NCI-H2196 treated with DMSO at 0.1 percent for 48 hours (cell line): ENCODE measurements at regions not wholly inside any gene's neighbourhood (a gene's known extent, or its start where the extent isn't known, plus 50 kb on each side); places are given as distances from the start of the nearest gene placed in this dataset.

ENCODE experiments used
- DNase-seq: peaks from one replicate; lab custom pipeline; 2025; ENCODE audit not compliant: unreplicated experiment; lab: John Stamatoyannopoulos, UW

DNA sequence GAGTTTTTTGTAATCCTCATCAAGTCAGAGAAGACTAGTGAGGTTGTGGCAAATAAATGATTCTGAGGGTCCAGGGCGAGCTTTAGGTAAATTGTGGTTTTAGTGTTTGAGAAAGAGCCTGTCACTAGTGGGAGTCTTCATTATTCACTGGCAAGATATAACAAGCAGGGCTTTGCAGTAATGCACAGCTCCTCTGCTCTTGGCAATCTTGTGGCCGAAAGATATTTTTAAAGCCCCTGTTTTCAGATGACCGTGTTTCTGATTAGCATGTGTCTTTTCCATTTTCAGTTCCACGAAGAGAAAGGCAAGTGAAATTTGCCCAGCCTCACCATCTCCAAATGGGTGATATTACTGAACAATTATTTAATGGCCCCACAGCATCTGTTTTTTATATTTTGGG lies 154.0 kb upstream of the BCL6 start:
- no peak for DNase-seq

DNA sequence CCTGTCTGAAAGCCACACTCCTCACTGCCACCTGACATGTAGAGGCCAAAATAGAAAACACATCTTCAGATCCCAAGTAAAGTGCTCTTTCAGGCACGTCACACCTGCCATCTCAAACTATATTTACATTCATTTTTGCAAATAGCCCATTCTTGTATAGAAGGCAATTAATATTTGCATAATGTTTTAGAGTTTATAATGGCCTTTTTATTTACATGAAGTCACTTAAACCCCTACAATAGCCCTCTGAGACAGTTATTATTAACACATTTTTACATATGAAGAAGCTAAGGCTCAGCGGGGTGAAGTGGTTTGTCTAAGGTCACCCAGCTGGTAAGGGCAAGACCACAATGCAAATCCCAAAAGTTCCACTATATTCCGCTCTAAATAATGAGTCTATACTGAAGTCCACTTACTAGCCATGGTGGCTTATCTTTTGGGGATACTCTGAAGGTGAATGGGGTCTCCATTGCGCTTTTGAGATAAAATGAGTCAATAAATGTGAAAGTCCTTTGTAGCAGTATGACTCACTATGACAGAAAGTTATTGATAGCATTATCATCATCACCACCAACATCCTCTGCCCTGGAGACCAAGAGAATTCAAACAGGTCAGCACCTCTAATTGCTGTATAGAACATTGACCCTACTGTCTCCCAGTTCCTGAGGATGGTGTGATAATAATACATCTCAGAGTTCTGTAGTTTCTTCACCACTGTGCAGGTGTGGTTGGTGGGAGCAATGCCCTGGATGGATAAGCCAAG lies 155.9 kb upstream of the BCL6 start:
- DNase-seq = no peak

DNA sequence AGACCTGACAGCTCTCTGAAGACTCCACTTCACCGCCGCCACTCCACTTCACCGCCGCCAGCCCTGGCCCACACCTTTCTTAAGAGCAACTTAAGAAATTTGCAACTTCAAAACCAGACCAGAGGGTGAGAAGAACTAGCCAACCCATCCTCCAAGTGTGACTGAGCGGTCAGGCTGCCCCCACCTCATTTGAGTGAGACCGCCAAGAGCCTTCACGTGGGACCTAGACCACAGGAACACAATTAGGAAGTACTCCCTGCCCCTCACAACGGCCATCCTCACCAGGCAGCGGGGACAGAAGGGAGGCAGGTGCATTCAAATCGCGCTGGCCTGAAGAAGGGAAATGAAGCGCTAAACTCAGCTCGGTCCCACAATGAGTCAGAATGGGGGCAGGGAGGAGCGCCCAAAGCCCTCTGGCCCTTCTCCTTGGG lies 156.8 kb upstream of the BCL6 start:
- DNase-seq = no peak

DNA sequence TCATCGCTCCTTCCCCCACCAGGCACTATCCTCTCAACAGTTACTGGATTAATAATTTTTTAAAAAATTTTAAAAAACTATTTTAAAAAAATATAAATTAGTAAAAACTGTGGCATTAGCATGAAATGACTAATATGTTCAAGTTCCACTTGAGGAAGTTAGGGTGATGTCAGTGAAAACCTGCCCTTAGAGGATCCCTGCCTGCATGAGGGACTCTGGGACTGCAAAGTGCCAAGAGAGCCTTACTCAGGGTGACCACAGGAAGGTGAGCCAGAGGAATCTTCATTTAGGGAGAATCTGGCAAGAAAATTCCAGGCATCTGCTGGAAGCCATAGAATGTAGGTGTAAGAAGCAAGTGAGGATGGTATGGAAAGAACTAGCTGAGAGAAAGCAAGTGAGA lies 157.7 kb upstream of the BCL6 start:
- DNase-seq = no peak

DNA sequence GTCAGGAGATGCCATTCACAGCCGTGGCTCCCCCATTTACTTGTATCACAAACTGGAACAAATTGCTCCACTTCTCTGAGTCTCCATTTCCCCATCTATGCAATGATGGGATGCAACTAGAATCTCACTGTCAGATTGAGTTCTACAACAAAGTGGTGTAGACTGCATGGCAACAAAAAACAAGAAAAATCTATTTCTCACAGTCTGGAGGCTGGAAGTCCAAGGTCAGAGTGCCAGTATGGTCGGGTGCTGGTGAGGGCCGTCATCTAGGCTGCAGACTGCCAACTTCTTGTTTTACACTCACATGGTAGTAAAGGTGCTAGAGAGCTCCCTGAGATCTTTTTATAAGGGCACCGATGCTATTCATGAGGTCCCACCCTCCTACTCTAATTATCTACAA lies 158.4 kb upstream of the BCL6 start:
- no peak for DNase-seq

DNA sequence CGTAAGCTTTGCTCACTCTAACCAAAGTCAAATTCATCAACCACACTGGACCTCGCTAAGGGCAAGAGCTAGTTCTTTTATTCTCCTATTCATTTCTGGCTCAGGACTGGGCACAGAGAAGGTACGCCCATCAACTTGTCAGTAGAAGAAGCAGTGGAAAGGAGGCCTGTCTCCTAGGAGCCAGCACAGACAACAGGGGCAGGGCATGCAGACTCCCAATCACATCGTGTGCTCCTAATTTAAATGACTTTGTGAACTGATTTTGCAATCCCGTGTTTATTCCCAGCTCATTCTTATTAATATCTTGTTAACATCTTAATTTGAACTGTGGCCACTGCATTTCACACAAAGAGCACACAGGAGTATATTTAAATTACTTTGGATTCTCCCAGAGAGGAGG lies 161.1 kb upstream of the BCL6 start:
- DNase-seq = no peak

DNA sequence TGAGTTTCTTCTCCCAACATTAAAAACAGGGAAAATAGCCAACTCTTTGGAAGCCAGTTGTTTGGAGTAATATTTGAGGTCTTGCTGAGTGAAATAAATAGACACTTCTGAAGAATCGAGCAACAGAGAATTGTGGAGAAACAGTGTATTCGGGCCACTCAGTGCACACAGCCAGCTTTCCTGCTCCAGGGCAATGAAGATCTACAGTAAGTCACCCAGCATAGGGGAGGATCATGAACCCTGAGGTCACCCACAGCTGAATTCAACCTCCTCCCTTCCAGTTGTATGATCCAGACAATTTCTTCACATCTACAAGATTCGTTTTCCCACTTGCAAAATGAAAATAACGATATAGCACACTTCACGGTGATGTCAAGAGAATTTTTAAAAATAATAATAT lies 161.7 kb upstream of the BCL6 start:
- DNase-seq = no peak

DNA sequence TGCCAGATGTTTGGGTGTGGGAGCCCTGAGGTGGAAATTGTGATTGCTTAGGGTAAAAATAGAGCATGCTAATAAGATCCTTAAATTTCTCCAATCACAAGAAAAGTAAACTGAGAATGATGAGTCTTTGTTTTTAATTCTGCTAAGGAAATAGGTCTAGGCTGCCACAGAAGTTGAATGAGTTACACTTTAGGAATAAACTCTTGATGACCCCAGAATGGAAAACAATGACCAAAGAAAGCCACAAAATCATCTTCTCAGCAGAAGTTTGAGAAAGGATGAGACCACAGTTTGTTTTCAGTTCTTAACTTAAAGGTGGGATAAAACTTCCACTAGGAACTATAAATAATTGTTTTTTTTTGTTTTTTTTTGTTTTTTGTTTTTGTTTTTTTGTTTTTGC lies 164.6 kb upstream of the BCL6 start:
- no peak for DNase-seq

DNA sequence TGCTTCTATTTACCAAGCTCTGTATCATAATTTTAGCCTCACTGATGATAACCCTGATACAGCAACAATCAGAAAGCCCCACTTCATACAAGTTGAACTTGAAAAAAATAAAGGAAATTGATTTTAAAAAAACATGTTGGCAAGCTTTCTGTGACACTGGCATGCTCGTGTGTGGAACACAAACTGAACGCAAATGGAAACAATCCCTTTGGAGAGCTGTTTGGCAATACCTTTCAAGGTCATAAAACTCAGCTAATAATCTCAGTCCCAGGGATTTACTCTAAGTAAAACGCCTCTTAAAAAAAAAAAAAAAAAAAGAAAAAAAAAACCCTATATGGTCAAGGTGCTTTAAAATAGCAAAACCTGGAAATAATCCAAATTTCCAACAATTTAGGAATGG lies 166.7 kb upstream of the BCL6 start:
- DNase-seq = no peak

DNA sequence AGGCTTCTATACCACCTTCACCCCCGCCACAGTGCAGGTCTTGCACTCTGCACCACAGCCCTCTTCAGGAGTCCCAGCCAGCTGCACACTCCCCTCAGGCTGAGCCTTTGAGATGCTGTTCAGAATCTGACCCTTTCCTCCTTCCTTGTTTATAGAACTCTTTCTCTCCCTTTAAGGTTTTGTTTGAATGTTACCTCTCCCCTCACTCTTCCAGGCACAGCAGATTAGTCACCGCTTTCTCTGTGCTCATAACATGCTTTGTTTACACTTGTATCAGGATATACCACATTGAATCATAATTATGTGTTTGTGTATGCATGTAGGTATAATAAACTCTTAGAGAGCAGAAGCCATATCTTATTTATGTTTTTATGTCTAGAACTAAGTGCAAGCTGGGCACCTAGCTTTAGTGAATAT lies 168.4 kb upstream of the BCL6 start:
- peak; percentile 53 for DNase-seq

DNA sequence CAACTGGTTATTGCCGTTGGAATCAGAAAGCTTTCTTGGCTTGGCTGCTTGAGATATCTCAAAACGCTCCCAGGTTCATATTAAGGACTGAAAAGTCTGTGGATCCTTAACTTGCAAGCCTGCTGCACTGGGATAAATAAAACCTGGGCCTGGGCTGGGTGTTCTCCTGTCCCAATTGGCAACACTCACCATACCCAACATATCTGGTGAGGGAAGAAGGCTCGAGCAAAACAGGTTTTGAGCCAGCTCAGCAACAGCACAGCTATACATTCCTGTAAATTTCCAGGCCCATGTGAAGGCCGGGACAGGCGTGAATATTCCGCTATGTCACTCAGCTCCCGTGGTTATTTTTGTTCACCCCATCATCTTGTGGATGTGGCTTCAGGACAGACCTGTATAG lies 169.0 kb upstream of the BCL6 start:
- DNase-seq = no peak

DNA sequence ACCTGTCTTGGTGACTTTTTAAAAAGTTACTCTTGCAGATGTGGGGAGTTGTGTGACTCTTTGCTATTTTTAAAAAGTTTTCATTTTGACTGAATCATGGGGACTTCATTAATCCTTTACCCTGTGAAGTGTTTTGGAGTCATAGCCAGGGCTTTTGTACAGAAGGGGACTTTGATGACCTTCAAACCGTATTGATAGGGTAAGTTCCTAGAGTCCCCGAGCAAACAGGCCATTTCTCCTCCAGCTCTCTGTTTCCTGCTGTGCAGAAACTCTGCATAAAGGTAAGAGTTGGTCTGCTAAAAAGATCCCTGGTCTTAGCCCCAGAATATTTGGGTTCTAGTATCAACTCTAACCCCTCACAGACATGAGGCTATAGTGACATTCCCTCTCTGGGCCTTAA lies 170.8 kb upstream of the BCL6 start:
- no peak for DNase-seq

DNA sequence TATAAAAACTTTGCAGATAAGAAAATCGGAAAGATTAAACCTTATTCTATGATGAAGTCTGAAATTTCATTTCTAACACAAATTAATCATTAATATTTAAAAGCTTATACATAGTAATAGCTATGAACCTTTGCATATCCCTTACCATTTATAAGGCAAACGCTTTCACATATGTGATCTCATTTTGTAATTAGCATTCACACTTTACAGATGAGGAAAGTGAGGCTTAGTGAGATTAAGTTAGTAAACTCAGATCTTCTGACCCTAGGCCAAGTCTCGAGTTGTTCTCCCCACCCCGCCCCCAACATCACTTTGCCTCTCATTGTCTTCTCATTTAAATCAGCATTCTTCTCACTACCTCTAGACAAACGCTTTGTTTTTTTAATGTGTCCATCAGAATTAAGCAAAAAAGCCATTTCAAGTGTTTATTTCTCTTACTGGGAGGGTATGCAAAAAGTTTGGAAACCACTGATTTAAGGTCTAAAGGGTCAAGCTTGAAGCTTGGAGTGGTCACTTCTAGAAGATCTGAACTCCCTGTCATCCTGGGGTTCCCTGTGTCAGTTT lies 172.9 kb upstream of the BCL6 start:
- DNase-seq = no peak

DNA sequence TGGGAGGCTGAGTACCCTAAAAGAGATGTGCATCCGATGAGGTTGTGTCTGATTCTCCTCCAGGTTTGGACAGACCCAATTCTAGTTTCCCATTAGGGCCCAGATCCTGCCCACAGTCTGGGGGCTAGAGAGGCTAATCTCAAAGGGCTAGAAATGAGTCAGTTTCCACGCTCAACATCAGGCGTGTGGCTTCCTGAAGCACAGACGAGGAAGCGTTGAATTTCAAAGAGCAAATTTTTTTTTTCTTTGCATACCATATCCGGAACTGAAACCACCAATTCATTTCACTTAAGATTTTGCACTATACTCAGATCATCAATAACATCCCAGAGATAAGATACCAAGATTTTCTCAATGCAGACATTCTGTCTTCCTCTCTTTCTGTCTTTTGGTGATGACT lies 173.8 kb upstream of the BCL6 start:
- no peak for DNase-seq

DNA sequence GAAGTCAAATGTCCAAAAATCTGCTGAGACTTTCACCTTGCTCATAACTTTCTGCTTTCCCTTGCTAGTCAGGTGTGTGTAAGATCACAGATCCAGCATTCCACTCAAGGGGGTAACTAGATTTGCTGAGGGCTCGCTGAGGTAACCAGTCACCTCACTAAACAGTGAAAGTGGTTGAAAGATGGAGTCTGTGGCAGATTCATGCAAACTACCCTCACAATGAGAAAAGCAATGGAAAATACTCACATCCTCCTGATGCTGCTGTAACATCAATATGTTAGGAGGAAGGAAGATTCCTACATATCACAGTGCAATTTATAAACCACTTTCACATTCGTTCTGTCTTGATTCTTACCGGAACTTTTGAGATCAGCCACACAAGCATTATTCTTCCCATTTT lies 174.3 kb upstream of the BCL6 start:
- no peak for DNase-seq

DNA sequence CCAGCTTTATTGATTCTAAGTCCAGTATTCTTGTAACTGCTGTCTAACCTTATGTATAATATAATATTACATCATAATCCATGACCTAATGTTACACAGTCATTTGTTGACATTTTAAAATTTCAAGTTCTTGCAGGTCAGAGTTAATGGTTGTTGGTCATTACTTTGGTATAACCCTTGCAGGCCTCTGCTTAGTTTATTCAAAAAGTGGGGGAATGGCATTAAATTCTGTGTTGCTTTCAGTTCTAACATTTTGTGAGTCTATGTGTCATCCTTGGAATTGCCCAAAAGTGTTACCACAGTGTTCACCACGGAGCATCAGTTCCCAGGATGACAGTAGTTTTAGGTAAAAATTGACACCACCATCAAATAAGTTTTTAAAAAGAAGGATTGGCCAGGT lies 174.8 kb upstream of the BCL6 start:
- DNase-seq = no peak

DNA sequence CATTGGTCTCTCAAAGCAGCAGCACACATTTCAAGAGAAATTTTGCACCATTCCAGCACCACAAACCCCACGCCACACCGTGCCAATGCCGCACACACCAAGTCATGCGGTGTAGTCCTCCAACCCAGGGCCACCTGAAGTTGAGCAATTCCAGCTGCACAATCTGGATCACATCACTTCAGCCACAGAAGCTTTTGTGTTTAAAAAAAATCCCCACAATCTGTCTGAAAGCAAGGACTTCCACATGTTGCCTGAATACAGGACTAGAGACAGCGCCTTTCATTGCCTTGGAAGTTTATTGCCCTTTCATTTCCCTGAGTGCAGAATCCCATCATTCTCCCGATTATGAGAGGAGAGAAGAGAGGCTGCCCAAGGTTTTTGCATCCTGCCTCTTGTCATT lies 175.6 kb upstream of the BCL6 start:
- DNase-seq = no peak

DNA sequence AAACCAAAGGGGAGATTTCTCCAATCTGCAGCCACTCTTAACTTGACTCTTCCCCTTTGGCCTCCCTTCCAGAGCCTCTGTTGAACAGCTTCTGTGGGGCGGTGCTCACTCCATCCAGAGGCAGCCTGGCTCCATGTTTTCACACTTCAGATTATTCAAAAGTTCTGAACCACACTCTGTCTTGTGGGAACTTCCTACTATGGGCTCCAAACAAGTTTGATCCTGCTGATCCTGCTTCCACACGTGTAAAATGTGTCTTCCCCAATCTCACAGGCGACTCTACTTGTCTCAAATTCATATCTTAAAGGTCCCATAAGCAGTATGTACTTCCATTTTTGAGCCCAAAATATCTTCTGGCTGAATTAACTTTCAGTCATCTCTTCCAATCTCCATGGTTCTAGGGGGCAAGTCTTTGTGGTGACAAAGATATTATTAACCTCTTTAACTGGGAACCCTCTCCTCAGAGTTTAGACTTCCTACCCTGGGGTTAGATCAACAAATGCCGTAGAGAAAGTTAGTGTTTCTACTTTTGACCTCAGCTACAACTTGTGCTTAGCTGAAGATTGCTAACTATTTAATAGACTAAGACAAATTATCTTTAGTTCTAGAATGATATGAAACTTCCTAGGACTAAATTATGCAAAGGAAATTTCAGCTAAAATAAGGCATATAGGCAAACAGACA lies 176.3 kb upstream of the BCL6 start:
- no peak for DNase-seq

DNA sequence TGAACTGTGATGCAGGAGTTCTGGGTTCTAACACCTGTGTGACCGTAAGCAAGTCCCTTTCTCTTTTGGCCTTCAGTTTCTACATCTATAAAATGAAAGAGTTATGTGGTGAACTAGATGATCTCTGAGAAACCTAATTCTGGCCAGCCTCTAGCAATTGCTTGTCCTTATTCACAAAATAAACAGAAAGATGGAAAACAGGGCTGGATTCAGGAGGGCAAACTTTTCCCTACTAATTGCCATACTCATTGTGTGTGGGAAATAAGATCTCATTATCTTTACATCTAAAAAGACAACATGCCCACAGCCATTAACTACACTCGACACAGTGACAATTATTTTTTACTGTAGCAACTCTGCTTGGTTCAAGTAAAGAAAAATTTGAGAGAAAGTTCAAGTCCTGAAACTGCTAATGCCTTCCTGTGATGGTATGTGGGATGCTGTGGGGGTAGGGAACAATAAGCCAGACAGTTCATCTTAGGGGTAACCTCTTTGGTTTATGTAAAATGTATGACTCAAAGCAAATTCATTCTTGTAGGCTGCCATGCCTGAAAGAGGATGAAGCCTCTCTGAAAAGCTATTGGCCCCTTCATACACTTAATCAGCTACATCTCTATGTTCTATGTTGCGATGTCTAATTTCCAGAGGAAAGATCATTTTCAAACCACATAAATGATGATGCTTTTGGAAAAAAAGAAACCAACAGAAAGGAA lies 177.6 kb upstream of the BCL6 start:
- no peak for DNase-seq

DNA sequence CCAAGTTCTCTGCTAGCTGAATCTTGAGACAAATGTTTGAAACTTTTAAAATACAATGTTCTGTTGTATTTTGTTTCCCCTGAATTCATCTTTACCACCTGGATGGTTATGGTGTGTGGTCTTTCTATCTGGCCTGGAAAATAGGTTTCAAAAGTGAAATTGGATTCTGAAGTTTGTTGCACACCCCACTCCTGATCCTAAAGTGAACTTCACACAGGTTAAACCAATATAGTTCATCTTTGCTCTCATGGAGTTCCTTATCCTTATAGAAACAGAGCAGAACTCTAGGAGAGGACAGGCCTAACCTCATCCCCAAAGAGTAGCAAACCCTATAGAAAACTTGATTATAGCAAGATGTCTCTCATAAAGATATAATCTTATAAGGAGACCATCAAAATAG lies 179.4 kb upstream of the BCL6 start:
- DNase-seq = no peak

DNA sequence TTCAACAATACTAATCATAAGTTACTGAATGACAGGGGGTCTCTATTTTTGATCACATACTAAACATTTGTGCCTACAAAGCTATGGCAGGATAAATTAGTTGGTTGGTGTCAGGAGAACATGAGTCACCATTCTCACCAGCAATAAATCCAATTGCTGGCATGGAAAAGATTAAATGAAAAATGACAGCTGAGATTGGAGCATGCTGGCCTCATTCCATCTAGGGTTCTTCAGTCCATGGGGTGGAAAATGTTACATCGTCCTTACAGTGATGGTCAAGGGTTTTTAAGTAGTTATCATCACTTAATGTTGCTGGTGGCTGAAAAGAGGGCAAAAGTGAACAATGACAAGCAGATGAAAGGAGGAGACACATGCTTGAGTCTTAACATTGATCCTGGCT lies 180.1 kb upstream of the BCL6 start:
- no peak for DNase-seq

DNA sequence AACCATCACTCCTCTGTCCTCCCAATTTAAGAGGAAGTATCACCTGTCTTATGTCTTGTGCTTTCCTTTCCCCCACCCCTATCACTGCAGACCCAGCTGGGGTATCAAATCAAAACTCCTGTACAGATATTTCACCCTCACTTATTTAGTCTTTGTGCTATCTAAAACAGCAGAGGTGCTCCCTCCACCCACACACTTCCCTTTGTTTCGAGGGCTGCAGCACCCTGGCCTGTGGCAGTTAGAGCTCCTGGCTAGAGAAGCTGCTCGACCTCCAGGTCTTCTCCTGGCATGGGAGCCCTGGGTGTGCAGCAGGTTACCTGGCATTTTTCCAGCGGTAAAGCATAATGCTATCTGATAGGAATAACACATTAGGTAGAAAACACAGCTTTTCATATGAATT lies 181.4 kb upstream of the BCL6 start:
- no peak for DNase-seq
